ENCODE measurements at regions not wholly inside any gene's neighbourhood (a gene's known extent, or its start where the extent isn't known, plus 50 kb on each side); places are given as distances from the start of the nearest gene placed in this dataset.

DNA sequence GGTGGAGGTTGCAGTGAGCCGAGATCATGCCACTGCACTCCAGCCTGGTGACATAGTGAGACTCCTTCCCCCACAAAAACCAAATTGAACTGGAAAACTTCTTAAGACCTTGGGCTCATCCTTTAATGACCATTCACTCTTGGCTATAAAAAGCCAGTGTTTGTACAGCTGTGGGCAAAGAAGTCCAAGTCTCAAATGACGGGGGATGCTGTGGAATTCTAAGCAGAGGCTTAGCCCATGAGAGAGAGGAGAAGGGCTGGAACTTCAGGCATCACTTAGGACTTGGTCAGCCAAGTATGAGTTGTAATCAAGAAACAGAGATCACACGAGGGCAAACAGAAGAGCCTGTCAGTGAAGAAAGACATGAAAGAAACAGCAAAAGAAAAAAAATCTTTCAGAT, 79.3 kb upstream of the POU3F3 start:
- no peak overlapping the region for H3K27ac Mint-ChIP-seq (ENCODE audit: low read depth, unreplicated experiment)
- H3K27me3 Mint-ChIP-seq (ENCODE audit: insufficient read depth, unreplicated experiment), result no peaks in the 10 kb centered on the region

DNA sequence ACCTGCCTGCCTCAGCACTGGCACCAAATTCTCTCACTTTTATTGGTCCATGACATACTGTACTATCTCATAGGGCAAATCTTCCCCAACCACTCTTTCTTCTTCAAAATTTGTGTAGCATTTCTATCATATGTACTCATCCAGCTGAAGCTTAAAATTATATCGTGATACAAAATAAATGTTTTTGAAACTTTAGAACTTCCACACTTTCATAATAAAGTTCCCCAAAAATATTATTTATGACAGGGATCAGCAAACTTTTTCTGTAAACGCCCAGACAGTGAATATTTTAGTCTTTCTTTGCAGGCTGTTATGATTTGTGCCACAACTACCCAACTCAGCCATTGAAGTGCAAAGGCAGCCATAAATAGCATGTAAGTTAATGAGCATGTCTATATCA, 76.2 kb upstream of the POU3F3 start:
- no TSS peak for BruUV-seq (replicated peaks)
- TF ChIP-seq, protein P1, sequence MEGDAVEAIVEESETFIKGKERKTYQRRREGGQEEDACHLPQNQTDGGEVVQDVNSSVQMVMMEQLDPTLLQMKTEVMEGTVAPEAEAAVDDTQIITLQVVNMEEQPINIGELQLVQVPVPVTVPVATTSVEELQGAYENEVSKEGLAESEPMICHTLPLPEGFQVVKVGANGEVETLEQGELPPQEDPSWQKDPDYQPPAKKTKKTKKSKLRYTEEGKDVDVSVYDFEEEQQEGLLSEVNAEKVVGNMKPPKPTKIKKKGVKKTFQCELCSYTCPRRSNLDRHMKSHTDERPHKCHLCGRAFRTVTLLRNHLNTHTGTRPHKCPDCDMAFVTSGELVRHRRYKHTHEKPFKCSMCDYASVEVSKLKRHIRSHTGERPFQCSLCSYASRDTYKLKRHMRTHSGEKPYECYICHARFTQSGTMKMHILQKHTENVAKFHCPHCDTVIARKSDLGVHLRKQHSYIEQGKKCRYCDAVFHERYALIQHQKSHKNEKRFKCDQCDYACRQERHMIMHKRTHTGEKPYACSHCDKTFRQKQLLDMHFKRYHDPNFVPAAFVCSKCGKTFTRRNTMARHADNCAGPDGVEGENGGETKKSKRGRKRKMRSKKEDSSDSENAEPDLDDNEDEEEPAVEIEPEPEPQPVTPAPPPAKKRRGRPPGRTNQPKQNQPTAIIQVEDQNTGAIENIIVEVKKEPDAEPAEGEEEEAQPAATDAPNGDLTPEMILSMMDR (IDR thresholded peaks at IDR 0.05; ENCODE audit: unreplicated experiment), result no peak
- intact Hi-C loops (cut with micrococcal nuclease), result no loop called here
- Mint-ChIP-seq H3K4me1 (ENCODE audit: insufficient read depth, unreplicated experiment) (no peaks in the 10 kb centered on the region), H3K4me3 (ENCODE audit: unreplicated experiment) (no peak overlapping the region), H3K27me3 (ENCODE audit: insufficient read depth, unreplicated experiment) (no peaks in the 10 kb centered on the region), H3K27ac (ENCODE audit: low read depth, unreplicated experiment) (no peak overlapping the region), H3K36me3 (ENCODE audit: insufficient read depth, unreplicated experiment) (no peaks in the 10 kb centered on the region), H3K9me3 (ENCODE audit: unreplicated experiment) (no peaks in the 10 kb centered on the region)
- POLR2A ChIA-PET, result no interaction called here
- CTCF ChIA-PET, result no interaction called here
- no peak for DNase-seq (ENCODE audit: unreplicated experiment)

More for the DNA sequence above, 79.3 kb upstream of the POU3F3 start:
- POLR2A ChIA-PET, result no interaction called here
- no TSS peak for BruUV-seq (replicated peaks)
- CTCF ChIA-PET, result no interaction called here
- Mint-ChIP-seq H3K9me3 (ENCODE audit: unreplicated experiment) (peaks cover 8% of the 10 kb centered on the region), H3K4me1 (ENCODE audit: insufficient read depth, unreplicated experiment) (no peaks in the 10 kb centered on the region), H3K4me3 (ENCODE audit: unreplicated experiment) (no peak overlapping the region), H3K36me3 (ENCODE audit: insufficient read depth, unreplicated experiment) (peaks cover 6% of the 10 kb centered on the region)
- DNase-seq (ENCODE audit: unreplicated experiment), result no peak
- TF ChIP-seq, protein P1 (IDR thresholded peaks at IDR 0.05; ENCODE audit: unreplicated experiment), result no peak
- intact Hi-C loops (cut with micrococcal nuclease), result no loop called here

DNA sequence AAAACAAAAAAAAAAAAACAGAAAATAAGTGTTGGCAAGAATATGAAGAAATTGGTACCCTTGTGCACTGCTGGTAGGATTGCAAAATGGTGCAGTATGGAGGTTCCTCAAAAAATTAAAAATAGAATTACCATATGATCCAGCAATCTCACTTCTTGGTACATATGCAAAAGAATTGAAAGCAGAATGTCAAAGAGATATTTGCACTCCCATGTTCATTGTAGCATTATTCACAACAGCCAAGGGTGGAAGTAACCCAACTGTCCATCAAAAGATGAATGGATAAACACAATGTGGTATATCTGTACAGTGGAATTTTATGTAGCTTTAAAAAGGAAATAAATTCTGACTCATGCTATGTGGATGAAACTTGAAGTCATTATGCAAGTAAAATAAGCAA, 72.8 kb upstream of the POU3F3 start:
- peaks cover 1% of the 10 kb centered on the region for H3K4me1 Mint-ChIP-seq (ENCODE audit: insufficient read depth, unreplicated experiment)
- no peak for DNase-seq (ENCODE audit: unreplicated experiment)
- H3K36me3 Mint-ChIP-seq (ENCODE audit: insufficient read depth, unreplicated experiment), result no peaks in the 10 kb centered on the region
- intact Hi-C loops (cut with micrococcal nuclease), result no loop called here
- TF ChIP-seq, protein P1 (IDR thresholded peaks at IDR 0.05; ENCODE audit: unreplicated experiment), result no peak
- H3K4me3 Mint-ChIP-seq (ENCODE audit: unreplicated experiment), result no peak overlapping the region
- POLR2A ChIA-PET, result no interaction called here
- peaks cover 1% of the 10 kb centered on the region for H3K27me3 Mint-ChIP-seq (ENCODE audit: insufficient read depth, unreplicated experiment)
- CTCF ChIA-PET, result no interaction called here
- BruUV-seq (replicated peaks), result no TSS peak
- H3K27ac Mint-ChIP-seq (ENCODE audit: low read depth, unreplicated experiment), result no peak overlapping the region
- H3K9me3 Mint-ChIP-seq (ENCODE audit: unreplicated experiment), result no peaks in the 10 kb centered on the region

DNA sequence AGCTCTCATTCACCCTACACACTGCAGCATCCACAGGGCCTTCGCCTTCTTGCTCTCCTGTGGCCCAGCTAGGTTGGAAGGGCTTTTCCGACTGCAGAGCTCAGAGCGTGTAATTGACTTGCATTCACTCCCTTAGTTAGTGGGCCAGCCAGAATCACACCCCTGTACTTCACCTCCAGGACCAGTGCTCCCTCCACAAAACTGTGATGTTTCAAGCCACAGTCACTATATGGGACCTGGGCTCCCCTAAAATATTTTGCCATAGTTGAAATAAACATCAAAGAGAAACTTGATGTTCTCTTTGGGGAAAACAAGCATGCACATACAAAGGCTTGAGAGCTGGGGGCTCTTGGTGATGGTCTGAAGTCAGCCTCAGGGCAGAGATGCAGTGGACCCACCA, 69.7 kb upstream of the POU3F3 start:
- Mint-ChIP-seq H3K36me3 (ENCODE audit: insufficient read depth, unreplicated experiment) (no peaks in the 10 kb centered on the region), H3K27me3 (ENCODE audit: insufficient read depth, unreplicated experiment) (peaks cover 26% of the 10 kb centered on the region), H3K9me3 (ENCODE audit: unreplicated experiment) (no peaks in the 10 kb centered on the region), H3K27ac (ENCODE audit: low read depth, unreplicated experiment) (no peak overlapping the region), H3K4me3 (ENCODE audit: unreplicated experiment) (no peak overlapping the region), H3K4me1 (ENCODE audit: insufficient read depth, unreplicated experiment) (peaks cover 8% of the 10 kb centered on the region)
- no peak for DNase-seq (ENCODE audit: unreplicated experiment)
- no TSS peak for BruUV-seq (replicated peaks)
- TF ChIP-seq, protein P1 (IDR thresholded peaks at IDR 0.05; ENCODE audit: unreplicated experiment), result no peak
- POLR2A ChIA-PET, result no interaction called here
- intact Hi-C loops (cut with micrococcal nuclease), result no loop called here
- CTCF ChIA-PET, result interaction anchor here (0.9 kb wide), 1 partner anchor 53 kb away, joined by 3 read pairs; no protein-coding TSS in a partner anchor
